H1 (cell line): ENCODE measurements at regions not wholly inside any gene's neighbourhood (a gene's known extent, or its start where the extent isn't known, plus 50 kb on each side); places are given as distances from the start of the nearest gene placed in this dataset.

ENCODE experiments used
- CTCF ChIA-PET: fragments of 300-600 bp; sonication (Branson Sonifier 250); formaldehyde crosslinking; loops from one replicate; lab custom pipeline; 2021; ENCODE audit not compliant: partially characterized antibody; lab: Charles Lee
- POLR2A ChIA-PET: fragments of 300-600 bp; sonication (Branson Sonifier 250); formaldehyde crosslinking; loops from one replicate; lab custom pipeline; 2021; ENCODE audit warnings: inconsistent platforms; ENCODE audit not compliant: partially characterized antibody; lab: Charles Lee
- DNase-seq, 2 experiments: peaks; one replicate each; pipeline versions ENCODE4 v3.0.0 to v3.0.0-alpha.2; 2010 to 2022; ENCODE audit warnings: low spot score in 2 of 2, low read depth in 1 of 2, mixed read lengths in 1 of 2
- FAIRE-seq: peaks from 2 replicates; lab custom pipeline; 2011; peaks lifted over from hg19 to GRCh38; lab: Jason Lieb, UNC
- H2AFZ ChIP-seq: 2 replicates; pipeline ENCODE4 v1.8.1; 2012; ENCODE audit warnings: low read length, inconsistent platforms
- H2AK5ac ChIP-seq: 2 replicates; pipeline ENCODE4 v1.6.1; 2013; ENCODE audit warnings: low read depth, low read length
- H2BK120ac ChIP-seq: replicated peaks from 2 replicates; pipeline ENCODE3; 2013; ENCODE audit warnings: low read depth, low read length, inconsistent platforms
- H2BK12ac ChIP-seq: 2 replicates; pipeline ENCODE4 v1.6.1; 2013; ENCODE audit warnings: low read depth, low read length
- H2BK15ac ChIP-seq: 2 replicates; pipeline ENCODE4 v1.6.1; 2013; ENCODE audit warnings: low read length
- H2BK20ac ChIP-seq: 2 replicates; pipeline ENCODE4 v1.6.1; 2013; ENCODE audit warnings: low read length
- H2BK5ac ChIP-seq: 2 replicates; pipeline ENCODE4 v1.6.1; 2013; ENCODE audit warnings: low read depth, low read length
- H3K14ac ChIP-seq: 2 replicates; pipeline ENCODE4 v1.6.1; 2013; ENCODE audit warnings: inconsistent platforms; ENCODE audit not compliant: insufficient read length
- H3K18ac ChIP-seq: 2 replicates; pipeline ENCODE4 v1.6.1; 2013; ENCODE audit warnings: low read length; ENCODE audit errors: extremely low read depth
- H3K23ac ChIP-seq: 2 replicates; pipeline ENCODE4 v1.6.1; 2013; ENCODE audit warnings: inconsistent platforms; ENCODE audit not compliant: insufficient read length
- H3K23me2 ChIP-seq: 2 replicates; pipeline ENCODE4 v1.6.1; 2013; ENCODE audit warnings: low read depth, low read length
- H3K27ac ChIP-seq: 2 replicates; pipeline ENCODE4 v1.6.1; 2011; ENCODE audit warnings: low read depth, low read length, inconsistent platforms
- H3K27me3 ChIP-seq, 4 experiments: replicated peaks in 1 of 4; 1 replicate in 1 of 4; 2 replicates in 3 of 4; pipeline versions ENCODE4 v1.6.1 to v1.8.1; 2011 to 2013; ENCODE audit warnings: low read length in 3 of 4, mild to moderate bottlenecking in 3 of 4, inconsistent platforms in 2 of 4, mixed read lengths in 2 of 4, moderate library complexity in 1 of 4; ENCODE audit not compliant: control insufficient read depth in 3 of 4, insufficient read depth in 3 of 4; ENCODE audit errors: extremely low read depth in 1 of 4
- H3K36me3 ChIP-seq, 4 experiments: 2 replicates each; pipeline versions ENCODE4 v1.6.1 to v1.8.1; 2011 to 2013; ENCODE audit warnings: mild to moderate bottlenecking in 4 of 4, low read length in 3 of 4, moderate library complexity in 2 of 4, control low read depth in 1 of 4, inconsistent platforms in 1 of 4; ENCODE audit not compliant: insufficient read depth in 4 of 4, control insufficient read depth in 2 of 4
- H3K4ac ChIP-seq: replicated peaks from 2 replicates; pipeline ENCODE3; 2013; ENCODE audit warnings: low read length, low read depth, mixed read lengths, inconsistent platforms; ENCODE audit not compliant: insufficient read length
- H3K4me1 ChIP-seq, 4 experiments: replicated peaks in 1 of 4; 1 replicate in 1 of 4; 2 replicates in 3 of 4; pipeline versions ENCODE4 v1.6.1 to v1.8.1; 2011 to 2013; ENCODE audit warnings: low read length in 3 of 4, inconsistent platforms in 2 of 4, mixed read lengths in 1 of 4; ENCODE audit not compliant: insufficient read depth in 4 of 4, control insufficient read depth in 3 of 4
- H3K4me2 ChIP-seq, 2 experiments: 2 replicates each; pipeline versions ENCODE4 v1.6.1 to v1.8.1; 2011 to 2013; ENCODE audit warnings: low read depth in 2 of 2, low read length in 2 of 2, control low read depth in 1 of 2, inconsistent platforms in 1 of 2, mild to moderate bottlenecking in 1 of 2; ENCODE audit not compliant: insufficient read depth in 1 of 2
- H3K4me3 ChIP-seq, 4 experiments: fragments of 200-600, 300-600 bp in 1 of 4; sonication (generic), shearing (Covaris generic), sonication (Bioruptor Twin) in 1 of 4; 2 replicates each; pipeline versions ENCODE4 v1.5.1 to v1.8.1; 2011 to 2016; ENCODE audit warnings: low read length in 4 of 4, low read depth in 3 of 4, control low read depth in 2 of 4, inconsistent platforms in 2 of 4, mild to moderate bottlenecking in 2 of 4, mixed read lengths in 1 of 4, moderate library complexity in 1 of 4; ENCODE audit not compliant: insufficient read depth in 2 of 4; ENCODE audit errors: extremely low read depth in 1 of 4
- H3K56ac ChIP-seq: replicated peaks from 2 replicates; pipeline ENCODE3; 2013; ENCODE audit warnings: low read depth, mild to moderate bottlenecking, mixed read lengths, low read length, inconsistent platforms; ENCODE audit not compliant: insufficient read length
- H3K79me1 ChIP-seq: 2 replicates; pipeline ENCODE4 v1.6.1; 2013; ENCODE audit warnings: low read depth, low read length, control low read depth
- H3K79me2 ChIP-seq, 2 experiments: 2 replicates each; pipeline versions ENCODE4 v1.6.1 to v1.8.1; 2012 to 2013; ENCODE audit warnings: low read length in 2 of 2, mild to moderate bottlenecking in 2 of 2, inconsistent platforms in 1 of 2; ENCODE audit not compliant: insufficient read depth in 2 of 2, control insufficient read depth in 1 of 2
- H3K9ac ChIP-seq, 4 experiments: replicated peaks in 1 of 4; 1 replicate in 1 of 4; 2 replicates in 3 of 4; pipeline versions ENCODE4 v1.6.1 to v1.8.1; 2011 to 2013; ENCODE audit warnings: low read depth in 3 of 4, low read length in 3 of 4, control low read depth in 2 of 4, mild to moderate bottlenecking in 2 of 4, moderate library complexity in 2 of 4, inconsistent platforms in 1 of 4; ENCODE audit errors: extremely low read depth in 1 of 4
- H3K9me3 ChIP-seq, 2 experiments: 2 replicates each; pipeline versions ENCODE4 v1.6.1 to v1.8.1; 2012 to 2013; ENCODE audit warnings: mild to moderate bottlenecking in 2 of 2, moderate library complexity in 2 of 2, control low read depth in 1 of 2, inconsistent platforms in 1 of 2, low read depth in 1 of 2, low read length in 1 of 2, mixed read lengths in 1 of 2; ENCODE audit not compliant: insufficient read depth in 2 of 2
- H4K20me1 ChIP-seq, 2 experiments: replicated peaks in 1 of 2; 2 replicates each; pipeline versions ENCODE3 to v1.8.1; 2011 to 2013; ENCODE audit warnings: inconsistent platforms in 2 of 2, low read length in 2 of 2, mild to moderate bottlenecking in 1 of 2; ENCODE audit not compliant: insufficient read depth in 2 of 2, control insufficient read depth in 1 of 2
- H4K5ac ChIP-seq: 2 replicates; pipeline ENCODE4 v1.6.1; 2013; ENCODE audit warnings: low read length, low read depth, mixed read lengths, inconsistent platforms; ENCODE audit not compliant: insufficient read length
- H4K8ac ChIP-seq: 2 replicates; pipeline ENCODE4 v1.8.0; 2013; ENCODE audit warnings: mild to moderate bottlenecking, moderate library complexity, low read length, inconsistent platforms; ENCODE audit not compliant: insufficient read depth; ENCODE audit errors: extremely low read depth
- H4K91ac ChIP-seq: replicated peaks from 2 replicates; pipeline ENCODE3; 2013; ENCODE audit warnings: low read length, mixed read lengths, inconsistent platforms; ENCODE audit not compliant: insufficient read length
- ASH2L ChIP-seq: fragments of 200-600, 300-600 bp; sonication (generic); IDR thresholded peaks from one replicate; pipeline ENCODE4 v1.7.1; 2017; ENCODE audit warnings: low read length
- CBX5 ChIP-seq: fragments of 300-800, 300-1000 bp; sonication (generic); IDR thresholded peaks from 2 replicates; pipeline ENCODE4 v1.7.1; 2016; ENCODE audit warnings: antibody characterized with exemption, low read length, low read depth
- CEBPB ChIP-seq: IDR thresholded peaks from 2 replicates; pipeline ENCODE4 v1.6.1; 2012; ENCODE audit warnings: low read depth, low read length
- E2F6 ChIP-seq: IDR thresholded peaks from 2 replicates; pipeline ENCODE4 v1.6.1; 2012; ENCODE audit warnings: inconsistent platforms
- MAFK ChIP-seq: IDR thresholded peaks from 2 replicates; pipeline ENCODE4 v1.6.1; 2012; ENCODE audit warnings: low read depth, mild to moderate bottlenecking, improper control_type of control experiment, low read length
- NRF1 ChIP-seq: IDR thresholded peaks from 2 replicates; pipeline ENCODE4 v1.6.1; 2011; ENCODE audit warnings: mild to moderate bottlenecking, low read depth, low read length, improper control_type of control experiment
- PHF8 ChIP-seq: fragments of 200-600 bp; sonication (generic); conservative IDR thresholded peaks from 2 replicates; pipeline ENCODE4 v1.7.1; 2012; ENCODE audit warnings: low read depth, mild to moderate bottlenecking, inconsistent platforms, low read length, moderate library complexity
- POLR2A ChIP-seq, 2 experiments: IDR thresholded peaks; 1 replicate in 1 of 2; 2 replicates in 1 of 2; pipeline ENCODE4 v1.6.1; 2011; ENCODE audit warnings: low read depth in 2 of 2, low read length in 2 of 2, mild to moderate bottlenecking in 2 of 2; ENCODE audit errors: control extremely low read depth in 1 of 2
- POU5F1 ChIP-seq: IDR thresholded peaks from 2 replicates; pipeline ENCODE4 v1.6.1; 2011; ENCODE audit warnings: low read depth, mild to moderate bottlenecking, low read length, moderate library complexity
- SIX5 ChIP-seq: IDR thresholded peaks from 2 replicates; pipeline ENCODE4 v1.6.1; 2011; ENCODE audit warnings: mild to moderate bottlenecking, low read depth, low read length
- SUZ12 ChIP-seq: fragments of 200-600 bp; sonication (generic); IDR thresholded peaks from 2 replicates; pipeline ENCODE4 v1.6.1; 2012; ENCODE audit warnings: mild to moderate bottlenecking, inconsistent platforms, low read length, moderate library complexity, mixed read lengths
- WGBS, 2 experiments: shearing (Covaris generic) in 1 of 2; methylation state at CpG; one replicate each; pipeline versions ENCODE4 v1.1.6 to v1.1.7; 2013 to 2015; ENCODE audit warnings: low lambda C conversion rate in 2 of 2, mixed read lengths in 2 of 2, inconsistent platforms in 1 of 2, low coverage in 1 of 2, missing lambda C conversion rate in 1 of 2; ENCODE audit not compliant: insufficient replicate concordance in 2 of 2, insufficient coverage in 1 of 2, insufficient read length in 1 of 2; ENCODE audit errors: extremely low coverage in 1 of 2, missing lambda C conversion rate in 1 of 2; 5-methylcytosine and 5-hydroxymethylcytosine counted together

DNA sequence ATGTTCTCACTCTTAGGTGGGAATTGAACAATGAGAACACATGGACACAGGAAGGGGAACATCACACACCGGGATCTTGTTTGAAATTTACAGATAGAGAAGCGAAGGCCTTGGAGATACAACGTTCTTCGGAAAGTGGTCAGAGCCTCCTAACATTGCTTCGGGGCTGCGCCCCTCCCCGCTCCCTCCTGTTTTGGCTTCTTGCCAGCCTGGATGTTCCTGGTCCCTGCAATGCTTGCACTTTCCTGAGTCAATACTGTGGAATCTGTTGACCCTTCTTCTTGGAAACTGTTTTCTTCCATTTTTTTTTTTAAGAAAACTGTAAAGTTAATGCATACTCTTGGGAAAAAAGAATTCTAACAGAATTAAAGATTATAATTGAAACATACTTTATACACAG is 360.8 kb downstream of the SOCS6 start:
- Histone ChIP-seq H3K79me2 (no peaks in the 10 kb centered on the region), H4K91ac (no peak overlapping the region), H2BK5ac (no peak overlapping the region), H3K36me3 (no peaks in the 10 kb centered on the region; a peak in 1 of 8 replicates), H3K9me3 (peaks cover 56 to 57% of the 10 kb centered on the region in 2 experiments), H2BK12ac (no peak overlapping the region), H3K56ac (no peak overlapping the region), H3K23ac (no peak overlapping the region), H3K18ac (no peak overlapping the region), H3K9ac (no peak overlapping the region), H3K79me1 (no peaks in the 10 kb centered on the region), H4K5ac (no peak overlapping the region), H3K4ac (no peak overlapping the region), H2AK5ac (no peak overlapping the region), H3K4me1 (no peaks in the 10 kb centered on the region), H3K4me2 (no peak overlapping the region), H2BK20ac (no peak overlapping the region), H4K20me1 (no peaks in the 10 kb centered on the region), H3K23me2 (no peaks in the 10 kb centered on the region), H3K14ac (no peak overlapping the region), H2AFZ (no peak overlapping the region), H3K27ac (no peak overlapping the region), H3K27me3 (no peaks in the 10 kb centered on the region), H2BK15ac (no peak overlapping the region), H4K8ac (no peak overlapping the region), H2BK120ac (no peak overlapping the region), H3K4me3 (no peak overlapping the region)
- POLR2A ChIA-PET = no interaction called here
- no peak for DNase-seq
- no peak for FAIRE-seq
- CTCF ChIA-PET = no interaction called here
- WGBS, 2 experiments = 91% methylated on average over 7 of the region's 7 CpGs; no CpG with 5 or more reads in 1 of the 2 experiments
- TF ChIP-seq CBX5 (no peak), ASH2L (no peak), CEBPB (no peak), SIX5 (no peak), PHF8 (no peak), MAFK (no peak), E2F6 (no peak), NRF1 (no peak), POU5F1 (no peak), SUZ12 (no peak), POLR2A (IDR thresholded peaks at IDR 0.05; ENCODE audit: control extremely low read depth in 1 of 2, low read depth in 2 of 2, low read length in 2 of 2) (no peak)
